ENCODE measurements at regions not wholly inside any gene's neighbourhood (a gene's known extent, or its start where the extent isn't known, plus 50 kb on each side); places are given as distances from the start of the nearest gene placed in this dataset.

- WGBS, 2 donors, result 95 to 98% methylated on average over 5 of the region's 5 CpGs
- no peak overlapping the region for H3K4me3 ChIP-seq (ENCODE audit: low read depth, poor library complexity, severe bottlenecking)
- no peak for TF ChIP-seq CTCF (IDR thresholded peaks at IDR 0.05)
- no peak for TF ChIP-seq POLR2A (IDR thresholded peaks at IDR 0.05)
- intact Hi-C loops (cut with DNase I; ENCODE audit: low total_unique reads), result no loop called here
- DNase-seq (ENCODE audit: low spot score in 2 of 2), result no peak
These were observed 58.7 kb upstream of the TGFBR2 start for GRCh38 chr3:30547716-30548115.

- 45 to 46% methylated on average over 3 of the region's 3 CpGs for WGBS, 2 donors
- no peak for TF ChIP-seq CTCF (IDR thresholded peaks at IDR 0.05)
- no peak for TF ChIP-seq POLR2A (IDR thresholded peaks at IDR 0.05)
- H3K4me3 ChIP-seq (ENCODE audit: low read depth, poor library complexity, severe bottlenecking), result no peak overlapping the region
- no peak for DNase-seq (ENCODE audit: low spot score in 2 of 2)
- intact Hi-C loops (cut with DNase I; ENCODE audit: low total_unique reads), result no loop called here
These were observed 57.8 kb upstream of the TGFBR2 start for GRCh38 chr3:30548600-30548999.

- no peak for DNase-seq (ENCODE audit: low spot score in 2 of 2)
- 48% methylated on average over 4 of the region's 4 CpGs for WGBS, 2 donors
- no peak overlapping the region for H3K4me3 ChIP-seq (ENCODE audit: low read depth, poor library complexity, severe bottlenecking)
- TF ChIP-seq POLR2A (IDR thresholded peaks at IDR 0.05) (no peak), CTCF (IDR thresholded peaks at IDR 0.05) (no peak)
- intact Hi-C loops (cut with DNase I; ENCODE audit: low total_unique reads), result no loop called here
These were observed 56.8 kb upstream of the TGFBR2 start for GRCh38 chr3:30549600-30549999.

- no peak for DNase-seq (ENCODE audit: low spot score in 2 of 2)
- TF ChIP-seq POLR2A (IDR thresholded peaks at IDR 0.05), result no peak
- TF ChIP-seq CTCF (IDR thresholded peaks at IDR 0.05), result no peak
- intact Hi-C loops (cut with DNase I; ENCODE audit: low total_unique reads), result no loop called here
- H3K4me3 ChIP-seq (ENCODE audit: low read depth, poor library complexity, severe bottlenecking), result no peak overlapping the region
These were observed 56.2 kb upstream of the TGFBR2 start for GRCh38 chr3:30550246-30550645.

GRCh38 chr3:30551266-30551665 lies 55.1 kb upstream of the TGFBR2 start:
- intact Hi-C loops (cut with DNase I; ENCODE audit: low total_unique reads), result no loop called here
- 85 to 95% methylated on average over 2 of the region's 2 CpGs for WGBS, 2 donors
- no peak overlapping the region for H3K4me3 ChIP-seq (ENCODE audit: low read depth, poor library complexity, severe bottlenecking)
- DNase-seq (ENCODE audit: low spot score in 2 of 2), result no peak
- TF ChIP-seq POLR2A (IDR thresholded peaks at IDR 0.05) (no peak), CTCF (IDR thresholded peaks at IDR 0.05) (no peak)

- H3K4me3 ChIP-seq (ENCODE audit: low read depth, poor library complexity, severe bottlenecking), result no peak overlapping the region
- TF ChIP-seq POLR2A (IDR thresholded peaks at IDR 0.05) (no peak), CTCF (IDR thresholded peaks at IDR 0.05) (no peak)
- no peak for DNase-seq (ENCODE audit: low spot score in 2 of 2)
- intact Hi-C loops (cut with DNase I; ENCODE audit: low total_unique reads), result no loop called here
- 94 to 97% methylated on average over 1 of the region's 1 CpG for WGBS, 2 donors
These were observed 54.5 kb upstream of the TGFBR2 start for GRCh38 chr3:30551927-30552326.
